Progenitor cell of endocrine pancreas (in vitro differentiated cells): ENCODE measurements at regions not wholly inside any gene's neighbourhood (a gene's known extent, or its start where the extent isn't known, plus 50 kb on each side); places are given as distances from the start of the nearest gene placed in this dataset.
"Not testable (repeated sequence)": the region's sequence is repeated elsewhere in the genome, so short reads cannot be mapped to it uniquely, and the experiment has no call there.

ENCODE experiments used
- DNase-seq: peaks from one replicate; pipeline ENCODE4 v3.0.0; 2021; ENCODE audit warnings: low spot score; ENCODE audit not compliant: unreplicated experiment
- H3K27ac Mint-ChIP-seq: 2 replicates; pipeline ENCODE4 v1.8.0; 2021; ENCODE audit warnings: mild to moderate bottlenecking, moderate library complexity, mixed read lengths
- H3K27me3 Mint-ChIP-seq: 2 replicates; pipeline ENCODE4 v1.8.0; 2021; ENCODE audit warnings: mixed read lengths
- H3K36me3 Mint-ChIP-seq: 2 replicates; pipeline ENCODE4 v1.8.0; 2022; ENCODE audit warnings: mixed read lengths; ENCODE audit not compliant: insufficient read depth
- H3K4me1 Mint-ChIP-seq: 2 replicates; pipeline ENCODE4 v1.8.0; 2021; ENCODE audit warnings: low read depth, mixed read lengths
- H3K4me3 Mint-ChIP-seq: 2 replicates; pipeline ENCODE4 v1.8.0; 2021; ENCODE audit warnings: low read depth, mild to moderate bottlenecking, moderate library complexity, mixed read lengths
- H3K9me3 Mint-ChIP-seq: 2 replicates; pipeline ENCODE4 v1.8.0; 2021; ENCODE audit warnings: low read depth, mixed read lengths
- CTCF ChIP-seq: fragments of 200-600 bp; sonication (generic); IDR thresholded peaks from one replicate; pipeline ENCODE4 v1.5.0; 2021; ENCODE audit warnings: antibody characterized with exemption, mild to moderate bottlenecking; ENCODE audit not compliant: unreplicated experiment

GRCh38 chr2:221741496-221742211 is 169.6 kb upstream of the EPHA4 start:
- DNase-seq = no peak
- peaks cover 5% of the 10 kb centered on the region for H3K9me3 Mint-ChIP-seq
- H3K4me1 Mint-ChIP-seq = no peaks in the 10 kb centered on the region
- H3K27ac Mint-ChIP-seq = no peak overlapping the region
- TF ChIP-seq CTCF = no peak
- no peaks in the 10 kb centered on the region for H3K36me3 Mint-ChIP-seq
- H3K4me3 Mint-ChIP-seq = no peak overlapping the region
- H3K27me3 Mint-ChIP-seq = no peaks in the 10 kb centered on the region

GRCh38 chr2:221731432-221732145 is 159.5 kb upstream of the EPHA4 start:
- no peak for TF ChIP-seq CTCF
- H3K36me3 Mint-ChIP-seq = no peaks in the 10 kb centered on the region
- H3K9me3 Mint-ChIP-seq = peaks cover 11% of the 10 kb centered on the region
- DNase-seq = no peak
- no peak overlapping the region for H3K4me3 Mint-ChIP-seq
- H3K4me1 Mint-ChIP-seq = peaks cover 11% of the 10 kb centered on the region
- no peak overlapping the region for H3K27ac Mint-ChIP-seq
- H3K27me3 Mint-ChIP-seq = no peaks in the 10 kb centered on the region

- DNase-seq = no peak
- H3K4me1 Mint-ChIP-seq = peaks cover 6% of the 10 kb centered on the region
- no peak overlapping the region for H3K4me3 Mint-ChIP-seq
- no peak overlapping the region for H3K27ac Mint-ChIP-seq
- H3K9me3 Mint-ChIP-seq = peaks cover 35% of the 10 kb centered on the region
- TF ChIP-seq CTCF = no peak
- peaks cover 2% of the 10 kb centered on the region for H3K36me3 Mint-ChIP-seq
- no peaks in the 10 kb centered on the region for H3K27me3 Mint-ChIP-seq
These were observed 154.9 kb upstream of the EPHA4 start for GRCh38 chr2:221726894-221727513.

GRCh38 chr2:221724631-221725203 is 152.6 kb upstream of the EPHA4 start:
- no peak for TF ChIP-seq CTCF
- Mint-ChIP-seq H3K9me3 (peaks cover 40% of the 10 kb centered on the region), H3K36me3 (peaks cover 2% of the 10 kb centered on the region), H3K4me3 (no peak overlapping the region), H3K27me3 (no peaks in the 10 kb centered on the region), H3K27ac (no peak overlapping the region), H3K4me1 (no peaks in the 10 kb centered on the region)
- DNase-seq = no peak

- DNase-seq, H3K36me3 Mint-ChIP-seq, H3K27ac Mint-ChIP-seq, H3K4me1 Mint-ChIP-seq, H3K27me3 Mint-ChIP-seq, H3K4me3 Mint-ChIP-seq: not testable (repeated sequence)
- peaks cover 39% of the 10 kb centered on the region for H3K9me3 Mint-ChIP-seq
These were observed 152.0 kb upstream of the EPHA4 start for GRCh38 chr2:221724117-221724516.
